Ascending aorta (tissue), 2 donors: ENCODE measurements at regions not wholly inside any gene's neighbourhood (a gene's known extent, or its start where the extent isn't known, plus 50 kb on each side); places are given as distances from the start of the nearest gene placed in this dataset.

Source experiments
- DNase-seq, 2 donors: peaks; one replicate each; pipeline ENCODE4 v3.0.0-alpha.2; 2019; ENCODE audit warnings: low spot score in 2 of 2
- H3K27ac ChIP-seq, 2 donors: fragments of 200-600 bp; sonication (generic); one replicate each; pipeline ENCODE4 v1.5.1; 2016 to 2017; ENCODE audit warnings: mild to moderate bottlenecking in 1 of 2
- H3K27me3 ChIP-seq: fragments of 200-600 bp; sonication (generic); one replicate; pipeline ENCODE4 v1.5.1; 2017
- H3K36me3 ChIP-seq, 2 donors: fragments of 200-600 bp; sonication (generic); one replicate each; pipeline ENCODE4 v1.5.1; 2016
- H3K4me1 ChIP-seq, 2 donors: fragments of 200-600 bp; sonication (generic); one replicate each; pipeline ENCODE4 v1.5.1; 2016 to 2017; ENCODE audit warnings: mild to moderate bottlenecking in 1 of 2
- H3K4me3 ChIP-seq, 2 donors: fragments of 200-600 bp; sonication (generic); one replicate each; pipeline ENCODE4 v1.5.1; 2016 to 2017; ENCODE audit warnings: mild to moderate bottlenecking in 1 of 2
- H3K9me3 ChIP-seq, 2 donors: fragments of 200-600 bp; sonication (generic); one replicate each; pipeline ENCODE4 v1.5.1; 2016
- intact Hi-C: fragments of 100-400 bp; cut with DNase I; formaldehyde crosslinking; loops from one replicate; pipeline ENCODE4 v1.15.1; 2023
- TF ChIP-seq, protein P1 (sequence below), 3 experiments: fragments of 200-600 bp in 2 of 3; fragments of 450-650 bp in 1 of 3; sonication (generic) in 2 of 3; IDR thresholded peaks; one replicate each; pipeline ENCODE4 v1.5.1; 2016 to 2019; ENCODE audit warnings: antibody characterized with exemption in 3 of 3, mild to moderate bottlenecking in 1 of 3, moderate library complexity in 1 of 3

DNA sequence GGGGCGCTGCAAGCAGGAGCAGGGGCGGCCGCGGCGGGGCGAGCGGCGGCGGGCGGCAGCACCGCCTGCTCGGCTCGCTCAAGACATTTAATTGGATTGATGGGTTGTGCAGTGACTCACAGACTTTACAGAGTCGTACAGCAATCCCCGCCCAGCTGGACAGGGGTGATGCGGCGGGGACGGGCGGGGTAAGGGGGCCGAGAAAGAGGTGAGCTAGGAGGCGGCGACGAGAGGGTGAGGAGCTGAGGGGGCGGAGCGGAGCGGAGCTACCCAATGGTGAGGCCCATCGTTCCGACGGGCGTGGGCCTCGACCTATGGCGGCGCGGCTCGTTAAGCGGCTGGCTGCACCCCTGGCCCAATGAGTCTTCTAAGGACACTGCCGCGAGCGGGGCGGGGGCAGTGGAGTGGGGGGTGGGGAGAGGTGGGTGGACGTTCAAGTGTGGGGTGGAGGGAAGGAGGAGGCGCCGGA is 97.1 kb upstream of the SERTAD2 start:
- peak overlapping the region; percentile 87 to 90 for H3K4me3 ChIP-seq
- TF ChIP-seq, protein P1, sequence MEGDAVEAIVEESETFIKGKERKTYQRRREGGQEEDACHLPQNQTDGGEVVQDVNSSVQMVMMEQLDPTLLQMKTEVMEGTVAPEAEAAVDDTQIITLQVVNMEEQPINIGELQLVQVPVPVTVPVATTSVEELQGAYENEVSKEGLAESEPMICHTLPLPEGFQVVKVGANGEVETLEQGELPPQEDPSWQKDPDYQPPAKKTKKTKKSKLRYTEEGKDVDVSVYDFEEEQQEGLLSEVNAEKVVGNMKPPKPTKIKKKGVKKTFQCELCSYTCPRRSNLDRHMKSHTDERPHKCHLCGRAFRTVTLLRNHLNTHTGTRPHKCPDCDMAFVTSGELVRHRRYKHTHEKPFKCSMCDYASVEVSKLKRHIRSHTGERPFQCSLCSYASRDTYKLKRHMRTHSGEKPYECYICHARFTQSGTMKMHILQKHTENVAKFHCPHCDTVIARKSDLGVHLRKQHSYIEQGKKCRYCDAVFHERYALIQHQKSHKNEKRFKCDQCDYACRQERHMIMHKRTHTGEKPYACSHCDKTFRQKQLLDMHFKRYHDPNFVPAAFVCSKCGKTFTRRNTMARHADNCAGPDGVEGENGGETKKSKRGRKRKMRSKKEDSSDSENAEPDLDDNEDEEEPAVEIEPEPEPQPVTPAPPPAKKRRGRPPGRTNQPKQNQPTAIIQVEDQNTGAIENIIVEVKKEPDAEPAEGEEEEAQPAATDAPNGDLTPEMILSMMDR (IDR thresholded peaks at IDR 0.05) = no peak
- H3K27ac ChIP-seq = peak overlapping the region; percentile 96 to 98
- no peaks in the 10 kb centered on the region for H3K36me3 ChIP-seq
- H3K27me3 ChIP-seq = no peaks in the 10 kb centered on the region
- intact Hi-C loops = loop anchor here (1.0 to 10.0 kb wide), 9 partner anchors 16 to 686 kb away; partner anchors contain the start of genes AFTPH, LGALSL, SERTAD2 and SLC1A4
- peak; percentile 99 to 100 for DNase-seq
- no peaks in the 10 kb centered on the region for H3K9me3 ChIP-seq
- H3K4me1 ChIP-seq = peaks cover 0 to 18% of the 10 kb centered on the region in 2 donors

DNA sequence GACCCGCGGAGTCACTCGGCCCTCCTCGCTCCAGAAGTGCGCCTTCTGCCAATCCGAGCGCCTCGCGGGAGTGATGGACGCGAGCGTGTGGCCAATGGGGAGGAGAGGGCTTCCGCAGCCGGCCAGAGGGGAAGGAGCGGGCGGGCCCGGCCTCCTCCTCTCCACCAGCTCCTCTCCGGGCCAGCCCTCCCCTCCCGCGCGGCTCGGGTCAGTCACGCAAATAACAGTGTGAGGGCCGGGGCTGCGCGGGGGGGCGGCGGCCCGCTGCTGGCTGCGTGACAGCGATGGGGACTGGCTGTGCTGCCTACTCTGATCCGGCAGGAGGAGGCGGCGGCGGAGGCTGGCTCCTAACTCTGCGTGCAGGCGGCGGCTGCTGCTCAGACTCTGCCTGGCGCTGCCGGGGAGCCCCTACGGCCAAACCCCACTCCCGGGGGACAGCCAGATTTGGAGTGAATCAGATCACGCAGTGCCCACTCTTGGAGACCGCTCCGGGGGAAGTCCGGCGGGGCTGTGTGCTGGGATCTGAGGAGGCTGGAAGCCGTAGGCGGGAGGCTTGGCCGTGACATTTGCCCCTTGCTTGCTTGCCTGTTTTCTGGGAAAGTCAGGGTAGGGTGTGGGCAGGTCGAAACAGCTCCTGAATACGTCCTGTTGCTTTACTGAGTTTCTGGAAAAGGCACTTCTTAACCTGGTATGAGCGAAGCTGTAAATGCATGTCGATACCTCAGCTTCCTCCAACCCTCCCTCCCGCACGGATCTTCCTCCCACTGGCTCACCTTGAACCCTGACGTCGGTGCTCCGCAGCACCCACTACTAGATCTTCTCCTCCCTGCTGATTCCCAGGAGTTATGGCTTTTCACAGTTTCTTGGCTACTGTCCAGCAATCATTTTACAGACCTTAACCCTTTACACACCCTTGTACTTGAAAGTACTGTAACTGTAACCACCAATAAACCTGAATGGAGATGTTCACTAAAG is 97.9 kb upstream of the SERTAD2 start:
- intact Hi-C loops = loop anchor here (1.0 to 10.0 kb wide), 9 partner anchors 16 to 685 kb away; partner anchors contain the start of genes AFTPH, LGALSL, SERTAD2 and SLC1A4
- TF ChIP-seq, protein P1 (IDR thresholded peaks at IDR 0.05) = peak; percentile 53 to 83 (median 60)
- no peaks in the 10 kb centered on the region for H3K36me3 ChIP-seq
- H3K4me3 ChIP-seq = peak overlapping the region; percentile 63 to 77
- DNase-seq = peak in 1 of 2 donors; percentile 98
- no peaks in the 10 kb centered on the region for H3K9me3 ChIP-seq
- peak overlapping the region; percentile 87 to 95 for H3K27ac ChIP-seq
- peaks cover 0 to 18% of the 10 kb centered on the region in 2 donors for H3K4me1 ChIP-seq
- no peaks in the 10 kb centered on the region for H3K27me3 ChIP-seq

DNA sequence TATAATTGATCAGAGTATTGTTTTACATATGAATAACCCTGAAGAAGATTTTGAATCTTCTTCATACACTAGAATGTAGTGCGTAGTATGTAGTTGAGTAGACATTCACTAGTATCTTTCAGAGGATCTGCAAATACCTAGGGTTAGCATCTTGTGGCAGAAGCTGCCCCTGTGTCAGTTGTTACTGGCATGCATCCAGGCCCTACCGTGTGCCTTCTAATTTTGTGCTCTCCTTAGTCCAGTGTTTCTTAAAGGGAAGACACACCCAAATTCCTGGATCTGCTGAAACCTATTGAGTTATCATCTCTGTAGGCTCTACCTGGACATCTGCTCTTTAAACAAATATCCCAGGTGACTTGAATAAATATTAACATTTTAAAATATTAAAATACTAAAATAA is 99.7 kb upstream of the SERTAD2 start:
- Histone ChIP-seq H3K4me3 (no peak overlapping the region), H3K36me3 (no peaks in the 10 kb centered on the region), H3K27me3 (no peaks in the 10 kb centered on the region), H3K4me1 (peaks cover 0 to 9% of the 10 kb centered on the region in 2 donors), H3K9me3 (no peaks in the 10 kb centered on the region), H3K27ac (no peak overlapping the region)
- no peak for DNase-seq
- TF ChIP-seq, protein P1 (IDR thresholded peaks at IDR 0.05) = no peak
- intact Hi-C loops = loop anchor here (5.0 to 10.0 kb wide), 3 partner anchors 56 to 299 kb away; partner anchors contain the start of genes AFTPH and LGALSL

DNA sequence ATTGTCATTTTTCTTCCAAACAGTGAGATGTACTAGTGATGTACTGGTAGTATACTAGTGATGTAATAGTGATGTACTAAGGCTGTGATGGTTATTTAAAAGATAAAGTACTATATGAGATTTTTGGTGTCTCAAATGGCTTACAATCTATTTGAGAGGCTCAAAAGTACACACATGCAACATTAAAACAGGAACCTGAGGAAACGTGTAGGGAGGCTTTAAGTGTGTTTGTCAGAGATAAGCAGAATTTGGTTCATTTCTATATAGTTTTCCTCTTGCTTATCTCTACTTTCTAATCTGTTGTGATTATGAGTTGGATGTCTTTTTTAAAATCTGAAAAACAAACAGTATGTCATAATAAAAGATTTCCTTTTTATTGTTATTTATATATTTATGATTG is 100.9 kb upstream of the SERTAD2 start:
- no peaks in the 10 kb centered on the region for H3K27me3 ChIP-seq
- H3K4me1 ChIP-seq = peaks cover 0 to 3% of the 10 kb centered on the region in 2 donors
- H3K36me3 ChIP-seq = no peaks in the 10 kb centered on the region
- no peak overlapping the region for H3K27ac ChIP-seq
- no peaks in the 10 kb centered on the region for H3K9me3 ChIP-seq
- DNase-seq = no peak
- no peak overlapping the region for H3K4me3 ChIP-seq
- TF ChIP-seq, protein P1 (IDR thresholded peaks at IDR 0.05) = no peak
- intact Hi-C loops = loop anchor here (5.0 to 10.0 kb wide), 3 partner anchors 57 to 300 kb away; partner anchors contain the start of genes AFTPH and LGALSL

DNA sequence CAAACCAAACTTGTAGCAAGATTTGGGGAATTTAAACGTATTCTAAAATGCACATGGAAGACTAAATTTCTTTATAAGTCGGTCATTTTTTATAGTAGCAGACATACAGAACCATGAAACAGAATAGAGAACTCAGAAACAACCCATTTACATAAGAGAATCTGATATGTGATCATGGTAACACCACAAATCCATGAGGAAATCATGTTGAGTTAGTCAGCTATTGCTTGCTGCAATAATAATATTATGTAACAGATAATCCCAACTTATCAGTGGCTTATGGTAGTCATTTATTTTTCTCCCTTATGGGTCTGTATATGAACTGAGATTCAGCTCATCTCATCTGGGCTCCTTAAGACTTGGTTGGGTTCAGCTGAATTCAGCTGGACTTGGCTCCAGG is 103.4 kb upstream of the SERTAD2 start:
- Histone ChIP-seq H3K27me3 (no peaks in the 10 kb centered on the region), H3K4me3 (no peak overlapping the region), H3K4me1 (peaks cover 0 to 2% of the 10 kb centered on the region in 2 donors), H3K27ac (no peak overlapping the region), H3K9me3 (no peaks in the 10 kb centered on the region), H3K36me3 (no peaks in the 10 kb centered on the region)
- intact Hi-C loops = loop anchor here (10.0 kb wide), 1 partner anchor 302 kb away; the partner anchor contains the start of gene LGALSL
- TF ChIP-seq, protein P1 (IDR thresholded peaks at IDR 0.05) = no peak
- DNase-seq = no peak
